ENCODE measurements at regions not wholly inside any gene's neighbourhood (a gene's known extent, or its start where the extent isn't known, plus 50 kb on each side); places are given as distances from the start of the nearest gene placed in this dataset.

- TF ChIP-seq POLR2AphosphoS5 (IDR thresholded peaks at IDR 0.05), result no peak
- TF ChIP-seq CTCF (IDR thresholded peaks at IDR 0.05; ENCODE audit: poor library complexity, severe bottlenecking), result no peak
- no peak for TF ChIP-seq EZH2 (IDR thresholded peaks at IDR 0.05; ENCODE audit: borderline replicate concordance, insufficient read depth, low read length, poor library complexity, severe bottlenecking)
These were observed 1001.6 kb upstream of the IGFBP7 start for GRCh38 chr4:58111818-58112217.
